ENCODE measurements at regions not wholly inside any gene's neighbourhood (a gene's known extent, or its start where the extent isn't known, plus 50 kb on each side); places are given as distances from the start of the nearest gene placed in this dataset.

DNA sequence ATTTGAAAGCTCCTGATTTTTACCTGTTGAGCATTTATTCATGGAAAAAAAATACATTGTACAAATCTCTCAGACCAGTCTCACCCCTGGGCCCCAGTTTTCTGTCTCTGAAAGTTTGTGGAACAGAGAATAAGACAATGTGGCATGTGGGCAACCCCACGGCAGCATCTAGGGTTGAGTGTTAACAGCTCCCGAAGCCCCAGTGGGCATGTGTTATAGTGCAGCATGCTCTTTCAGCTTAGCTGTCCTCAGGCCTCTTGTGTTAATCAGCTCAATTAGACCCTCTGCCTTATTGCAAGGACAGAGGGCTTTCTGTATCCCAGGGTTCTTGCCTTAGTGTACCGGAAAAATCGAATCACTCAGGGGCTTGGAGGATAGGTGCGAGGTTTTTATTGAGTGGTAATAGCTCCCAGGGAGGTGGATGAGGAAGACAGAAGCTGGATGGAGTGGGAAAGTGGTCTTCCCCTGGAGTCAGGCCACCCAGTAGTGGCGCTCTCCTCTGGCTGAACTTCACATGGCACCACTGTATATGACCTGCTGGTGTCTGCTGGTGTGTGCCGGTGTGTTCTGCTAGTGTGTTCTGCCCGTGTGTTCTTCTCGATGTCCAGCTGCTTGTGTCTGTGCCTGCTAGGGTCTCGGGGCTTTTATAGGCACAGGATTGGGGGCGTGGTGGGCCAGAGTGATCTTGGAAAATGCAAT is 382.8 kb downstream of the EPM2A start:
- no peak overlapping the region for H3K27ac ChIP-seq (ENCODE audit: low read length)
- TF ChIP-seq EZH2phosphoT487 (IDR thresholded peaks at IDR 0.05; ENCODE audit: borderline replicate concordance, low read length) (no peak), EZH2 (IDR thresholded peaks at IDR 0.05; ENCODE audit: low read length, unreplicated experiment) (no peak)
- TF ChIP-seq, protein P1, sequence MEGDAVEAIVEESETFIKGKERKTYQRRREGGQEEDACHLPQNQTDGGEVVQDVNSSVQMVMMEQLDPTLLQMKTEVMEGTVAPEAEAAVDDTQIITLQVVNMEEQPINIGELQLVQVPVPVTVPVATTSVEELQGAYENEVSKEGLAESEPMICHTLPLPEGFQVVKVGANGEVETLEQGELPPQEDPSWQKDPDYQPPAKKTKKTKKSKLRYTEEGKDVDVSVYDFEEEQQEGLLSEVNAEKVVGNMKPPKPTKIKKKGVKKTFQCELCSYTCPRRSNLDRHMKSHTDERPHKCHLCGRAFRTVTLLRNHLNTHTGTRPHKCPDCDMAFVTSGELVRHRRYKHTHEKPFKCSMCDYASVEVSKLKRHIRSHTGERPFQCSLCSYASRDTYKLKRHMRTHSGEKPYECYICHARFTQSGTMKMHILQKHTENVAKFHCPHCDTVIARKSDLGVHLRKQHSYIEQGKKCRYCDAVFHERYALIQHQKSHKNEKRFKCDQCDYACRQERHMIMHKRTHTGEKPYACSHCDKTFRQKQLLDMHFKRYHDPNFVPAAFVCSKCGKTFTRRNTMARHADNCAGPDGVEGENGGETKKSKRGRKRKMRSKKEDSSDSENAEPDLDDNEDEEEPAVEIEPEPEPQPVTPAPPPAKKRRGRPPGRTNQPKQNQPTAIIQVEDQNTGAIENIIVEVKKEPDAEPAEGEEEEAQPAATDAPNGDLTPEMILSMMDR (conservative IDR thresholded peaks at IDR 0.05; ENCODE audit: low read depth, low read length): no peak
- H3F3A ChIP-seq (ENCODE audit: low read length, unreplicated experiment): no peaks in the 10 kb centered on the region
- no peak overlapping the region for H3K4me2 ChIP-seq (ENCODE audit: low read length)
- no peaks in the 10 kb centered on the region for H3K27me3 ChIP-seq (ENCODE audit: low read length)
- H3K36me3 ChIP-seq (ENCODE audit: low read depth, low read length): no peaks in the 10 kb centered on the region
- CTCF ChIA-PET: no interaction called here
- POLR2A ChIA-PET (ENCODE audit: unreplicated experiment): no interaction called here
- H4K20me1 ChIP-seq (ENCODE audit: low read length): no peaks in the 10 kb centered on the region
- ATAC-seq (no peak), DNase-seq (no peak)
- H2AFZ ChIP-seq (ENCODE audit: low read length): no peak overlapping the region
- no peaks in the 10 kb centered on the region for H3K79me2 ChIP-seq (ENCODE audit: low read length)
- no TSS peak for BruUV-seq (replicated peaks)
- H3K4me1 ChIP-seq (ENCODE audit: insufficient read depth, low read length): no peaks in the 10 kb centered on the region
- no peak overlapping the region for H3K4me3 ChIP-seq (ENCODE audit: low read length)
- no peaks in the 10 kb centered on the region for H3K9me3 ChIP-seq (ENCODE audit: low read length)
- intact Hi-C loops (cut with micrococcal nuclease): loop anchor here (5.0 kb wide), 1 partner anchor 280 kb away; no protein-coding TSS in a partner anchor
- H3K9me2 ChIP-seq (replicated peaks; ENCODE audit: low read length): no peaks in the 10 kb centered on the region
- H3K9ac ChIP-seq (ENCODE audit: low read length): no peak overlapping the region

DNA sequence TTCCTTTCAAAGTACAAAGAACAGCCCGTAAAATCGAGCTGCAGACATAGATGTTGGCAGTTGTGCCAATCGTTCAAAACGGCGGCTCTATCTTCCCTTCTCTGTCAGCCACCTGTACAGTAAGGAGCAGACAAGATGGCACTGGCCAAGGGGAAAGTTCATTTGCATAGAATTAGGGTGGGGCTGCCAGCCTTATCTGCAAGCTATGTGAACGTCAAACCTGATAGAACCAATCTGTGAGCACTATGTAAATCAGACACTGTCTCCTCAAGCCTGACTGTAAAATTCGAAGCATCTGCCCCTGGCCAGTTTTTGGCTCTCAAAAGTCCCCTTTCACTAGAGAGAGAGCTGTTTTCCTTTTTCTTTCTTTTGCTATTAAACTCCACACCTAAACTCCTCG is 374.5 kb downstream of the EPM2A start:
- TF ChIP-seq, protein P1 (conservative IDR thresholded peaks at IDR 0.05; ENCODE audit: low read depth, low read length): no peak
- no peak for TF ChIP-seq EZH2 (IDR thresholded peaks at IDR 0.05; ENCODE audit: low read length, unreplicated experiment)
- TF ChIP-seq EZH2phosphoT487 (IDR thresholded peaks at IDR 0.05; ENCODE audit: borderline replicate concordance, low read length): no peak
- Histone ChIP-seq H3K36me3 (ENCODE audit: low read depth, low read length) (no peaks in the 10 kb centered on the region), H4K20me1 (ENCODE audit: low read length) (no peaks in the 10 kb centered on the region), H3K4me2 (ENCODE audit: low read length) (no peak overlapping the region), H2AFZ (ENCODE audit: low read length) (no peak overlapping the region), H3K4me3 (ENCODE audit: low read length) (no peak overlapping the region), H3K27me3 (ENCODE audit: low read length) (no peaks in the 10 kb centered on the region), H3K27ac (ENCODE audit: low read length) (no peak overlapping the region), H3K79me2 (ENCODE audit: low read length) (no peaks in the 10 kb centered on the region), H3K9ac (ENCODE audit: low read length) (no peak overlapping the region), H3F3A (ENCODE audit: low read length, unreplicated experiment) (no peaks in the 10 kb centered on the region), H3K4me1 (ENCODE audit: insufficient read depth, low read length) (no peaks in the 10 kb centered on the region), H3K9me3 (ENCODE audit: low read length) (no peaks in the 10 kb centered on the region), H3K9me2 (replicated peaks; ENCODE audit: low read length) (no peaks in the 10 kb centered on the region)
- intact Hi-C loops (cut with micrococcal nuclease): no loop called here
- ChIA-PET POLR2A (ENCODE audit: unreplicated experiment) (no interaction called here), CTCF (no interaction called here)
- no peak for ATAC-seq
- DNase-seq: no peak
- BruUV-seq (replicated peaks): no TSS peak

DNA sequence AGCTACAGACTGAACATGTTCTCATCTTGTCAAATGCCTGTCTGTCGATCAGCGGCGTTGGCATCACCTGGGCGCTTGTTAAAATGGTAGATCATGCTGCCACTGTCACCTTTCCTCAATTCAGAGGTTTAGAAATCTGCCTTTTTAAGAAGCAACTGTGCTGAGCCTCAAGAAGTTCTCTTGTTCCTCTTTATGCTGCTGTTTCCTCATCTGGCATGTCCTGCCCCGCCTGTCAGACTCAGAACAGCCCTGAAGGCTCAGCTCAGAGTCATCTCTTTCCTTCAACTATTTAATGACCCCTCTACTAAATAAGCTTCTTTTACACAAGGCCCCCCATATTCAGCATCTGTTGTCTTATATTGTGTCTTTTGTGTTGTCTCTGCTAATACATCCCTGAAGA is 368.2 kb downstream of the EPM2A start:
- CTCF ChIA-PET: no interaction called here

More for the DNA sequence above, 368.2 kb downstream of the EPM2A start:
- POLR2A ChIA-PET (ENCODE audit: unreplicated experiment): no interaction called here
- H4K20me1 ChIP-seq (ENCODE audit: low read length): no peaks in the 10 kb centered on the region
- no peaks in the 10 kb centered on the region for H3K27me3 ChIP-seq (ENCODE audit: low read length)
- H3K9me3 ChIP-seq (ENCODE audit: low read length): no peaks in the 10 kb centered on the region
- no peak for TF ChIP-seq EZH2 (IDR thresholded peaks at IDR 0.05; ENCODE audit: low read length, unreplicated experiment)
- TF ChIP-seq EZH2phosphoT487 (IDR thresholded peaks at IDR 0.05; ENCODE audit: borderline replicate concordance, low read length): no peak
- TF ChIP-seq, protein P1 (conservative IDR thresholded peaks at IDR 0.05; ENCODE audit: low read depth, low read length): no peak
- no peak overlapping the region for H3K27ac ChIP-seq (ENCODE audit: low read length)
- no peak for DNase-seq
- no peaks in the 10 kb centered on the region for H3K79me2 ChIP-seq (ENCODE audit: low read length)
- H2AFZ ChIP-seq (ENCODE audit: low read length): no peak overlapping the region
- H3K9me2 ChIP-seq (replicated peaks; ENCODE audit: low read length): no peaks in the 10 kb centered on the region
- ATAC-seq: no peak
- intact Hi-C loops (cut with micrococcal nuclease): no loop called here
- H3K4me2 ChIP-seq (ENCODE audit: low read length): no peak overlapping the region
- no peaks in the 10 kb centered on the region for H3K36me3 ChIP-seq (ENCODE audit: low read depth, low read length)
- no peaks in the 10 kb centered on the region for H3K4me1 ChIP-seq (ENCODE audit: insufficient read depth, low read length)
- H3K9ac ChIP-seq (ENCODE audit: low read length): no peak overlapping the region
- H3K4me3 ChIP-seq (ENCODE audit: low read length): no peak overlapping the region
- H3F3A ChIP-seq (ENCODE audit: low read length, unreplicated experiment): no peaks in the 10 kb centered on the region
- no TSS peak for BruUV-seq (replicated peaks)

All from PC-3 (cell line).